DOHH2 (cell line): ENCODE measurements at regions not wholly inside any gene's neighbourhood (a gene's known extent, or its start where the extent isn't known, plus 50 kb on each side); places are given as distances from the start of the nearest gene placed in this dataset.

Experiments used
- EZH2phosphoT487 ChIP-seq: fragments of 200-600 bp; sonication (generic); IDR thresholded peaks from 2 replicates; pipeline ENCODE4 v1.6.1; 2017; ENCODE audit warnings: borderline replicate concordance, mild to moderate bottlenecking, antibody characterized with exemption, low read length, moderate library complexity, mixed read lengths
- TF ChIP-seq, protein P1 (sequence below): fragments of 200-600 bp; sonication (generic); IDR thresholded peaks from one replicate; pipeline ENCODE4 v1.5.1; 2014; ENCODE audit warnings: antibody characterized with exemption, mild to moderate bottlenecking, low read depth, low read length; ENCODE audit not compliant: poor library complexity, severe bottlenecking

DNA sequence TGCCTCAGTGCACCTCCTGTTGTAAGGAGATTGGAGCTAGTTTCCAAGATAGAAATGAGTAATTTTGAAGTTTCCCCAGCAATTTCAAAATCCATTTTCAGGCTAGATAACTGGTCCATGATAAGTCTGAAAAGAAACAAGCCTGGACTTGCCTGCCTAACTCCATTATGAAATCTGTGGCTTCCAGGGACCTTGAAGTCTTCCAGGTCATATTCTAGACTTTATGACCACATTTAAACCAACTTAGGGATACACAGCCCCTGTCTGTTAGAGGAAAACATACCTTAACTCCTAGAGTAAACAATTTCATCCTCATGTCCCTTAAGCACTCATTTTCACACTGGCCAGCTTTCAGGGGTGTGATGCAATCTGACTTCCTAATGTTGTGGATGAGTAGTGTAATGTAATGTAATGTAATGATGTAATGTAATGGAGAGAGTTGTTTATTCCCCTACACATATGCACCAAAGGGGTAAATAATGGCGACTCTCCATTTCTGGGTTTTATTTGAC is 96.7 kb upstream of the FAM20A start:
- TF ChIP-seq, protein P1, sequence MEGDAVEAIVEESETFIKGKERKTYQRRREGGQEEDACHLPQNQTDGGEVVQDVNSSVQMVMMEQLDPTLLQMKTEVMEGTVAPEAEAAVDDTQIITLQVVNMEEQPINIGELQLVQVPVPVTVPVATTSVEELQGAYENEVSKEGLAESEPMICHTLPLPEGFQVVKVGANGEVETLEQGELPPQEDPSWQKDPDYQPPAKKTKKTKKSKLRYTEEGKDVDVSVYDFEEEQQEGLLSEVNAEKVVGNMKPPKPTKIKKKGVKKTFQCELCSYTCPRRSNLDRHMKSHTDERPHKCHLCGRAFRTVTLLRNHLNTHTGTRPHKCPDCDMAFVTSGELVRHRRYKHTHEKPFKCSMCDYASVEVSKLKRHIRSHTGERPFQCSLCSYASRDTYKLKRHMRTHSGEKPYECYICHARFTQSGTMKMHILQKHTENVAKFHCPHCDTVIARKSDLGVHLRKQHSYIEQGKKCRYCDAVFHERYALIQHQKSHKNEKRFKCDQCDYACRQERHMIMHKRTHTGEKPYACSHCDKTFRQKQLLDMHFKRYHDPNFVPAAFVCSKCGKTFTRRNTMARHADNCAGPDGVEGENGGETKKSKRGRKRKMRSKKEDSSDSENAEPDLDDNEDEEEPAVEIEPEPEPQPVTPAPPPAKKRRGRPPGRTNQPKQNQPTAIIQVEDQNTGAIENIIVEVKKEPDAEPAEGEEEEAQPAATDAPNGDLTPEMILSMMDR: no peak
- no peak for TF ChIP-seq EZH2phosphoT487
